ENCODE measurements at regions not wholly inside any gene's neighbourhood (a gene's known extent, or its start where the extent isn't known, plus 50 kb on each side); places are given as distances from the start of the nearest gene placed in this dataset.

DNA sequence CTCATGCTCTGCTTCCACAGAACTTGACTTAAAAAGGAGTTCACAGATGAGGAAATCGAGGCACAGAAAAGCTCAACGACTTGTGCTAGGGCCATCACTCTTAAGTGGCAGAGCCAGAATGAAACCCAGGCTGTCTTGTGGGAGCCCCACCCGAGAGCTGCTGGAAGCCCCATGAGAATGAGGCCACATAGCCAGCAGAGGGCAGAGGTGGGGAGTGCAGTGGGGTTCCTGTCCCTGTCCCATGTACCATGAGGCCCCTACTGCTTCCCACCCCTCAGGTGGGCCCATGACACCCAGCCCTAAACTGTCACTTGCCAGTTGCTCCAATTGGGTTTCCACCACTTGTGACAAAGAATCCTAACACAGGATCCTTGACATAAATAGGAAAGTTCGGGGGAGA lies 175.9 kb downstream of the IRS2 start:
- ATAC-seq (peak; percentile 61; the same call in 1 of the 2 replicates), DNase-seq (peak; percentile 25)
- Histone ChIP-seq H3F3A (ENCODE audit: low read length, unreplicated experiment) (no peaks in the 10 kb centered on the region), H3K79me2 (ENCODE audit: low read length) (no peaks in the 10 kb centered on the region), H3K9ac (ENCODE audit: low read length) (no peak overlapping the region), H3K36me3 (ENCODE audit: low read depth, low read length) (no peaks in the 10 kb centered on the region), H2AFZ (ENCODE audit: low read length) (no peak overlapping the region), H3K9me2 (replicated peaks; ENCODE audit: low read length) (no peaks in the 10 kb centered on the region), H3K27ac (ENCODE audit: low read length) (no peak overlapping the region), H3K27me3 (ENCODE audit: low read length) (no peaks in the 10 kb centered on the region), H4K20me1 (ENCODE audit: low read length) (no peaks in the 10 kb centered on the region), H3K4me3 (ENCODE audit: low read length) (no peak overlapping the region), H3K9me3 (ENCODE audit: low read length) (no peaks in the 10 kb centered on the region), H3K4me1 (ENCODE audit: insufficient read depth, low read length) (peaks cover 14% of the 10 kb centered on the region; the same call in 1 of the 2 replicates), H3K4me2 (ENCODE audit: low read length) (no peak overlapping the region)
- TF ChIP-seq EZH2phosphoT487 (IDR thresholded peaks at IDR 0.05; ENCODE audit: borderline replicate concordance, low read length) (no peak), EZH2 (IDR thresholded peaks at IDR 0.05; ENCODE audit: low read length, unreplicated experiment) (no peak)
- TF ChIP-seq, protein P1, sequence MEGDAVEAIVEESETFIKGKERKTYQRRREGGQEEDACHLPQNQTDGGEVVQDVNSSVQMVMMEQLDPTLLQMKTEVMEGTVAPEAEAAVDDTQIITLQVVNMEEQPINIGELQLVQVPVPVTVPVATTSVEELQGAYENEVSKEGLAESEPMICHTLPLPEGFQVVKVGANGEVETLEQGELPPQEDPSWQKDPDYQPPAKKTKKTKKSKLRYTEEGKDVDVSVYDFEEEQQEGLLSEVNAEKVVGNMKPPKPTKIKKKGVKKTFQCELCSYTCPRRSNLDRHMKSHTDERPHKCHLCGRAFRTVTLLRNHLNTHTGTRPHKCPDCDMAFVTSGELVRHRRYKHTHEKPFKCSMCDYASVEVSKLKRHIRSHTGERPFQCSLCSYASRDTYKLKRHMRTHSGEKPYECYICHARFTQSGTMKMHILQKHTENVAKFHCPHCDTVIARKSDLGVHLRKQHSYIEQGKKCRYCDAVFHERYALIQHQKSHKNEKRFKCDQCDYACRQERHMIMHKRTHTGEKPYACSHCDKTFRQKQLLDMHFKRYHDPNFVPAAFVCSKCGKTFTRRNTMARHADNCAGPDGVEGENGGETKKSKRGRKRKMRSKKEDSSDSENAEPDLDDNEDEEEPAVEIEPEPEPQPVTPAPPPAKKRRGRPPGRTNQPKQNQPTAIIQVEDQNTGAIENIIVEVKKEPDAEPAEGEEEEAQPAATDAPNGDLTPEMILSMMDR (conservative IDR thresholded peaks at IDR 0.05; ENCODE audit: low read depth, low read length) = peak; percentile 56
- POLR2A ChIA-PET (ENCODE audit: unreplicated experiment) = no interaction called here
- intact Hi-C loops (cut with micrococcal nuclease) = loop anchor here (5.0 to 10.0 kb wide), 2 partner anchors 134 to 502 kb away; no protein-coding TSS in a partner anchor
- CTCF ChIA-PET = interaction anchor here (0.9 kb wide), 1 partner anchor 173 kb away, joined by 3 read pairs; no protein-coding TSS in a partner anchor
- no TSS peak for BruUV-seq (replicated peaks)

- ChIA-PET POLR2A (ENCODE audit: unreplicated experiment) (interaction anchor here (0.5 kb wide), 1 partner anchor 545 kb away, joined by 7 read pairs; no protein-coding TSS in a partner anchor), CTCF (no interaction called here)
- no peak for DNase-seq
- Histone ChIP-seq H3K9ac (ENCODE audit: low read length) (no peak overlapping the region), H3K27me3 (ENCODE audit: low read length) (no peaks in the 10 kb centered on the region), H3K36me3 (ENCODE audit: low read depth, low read length) (no peaks in the 10 kb centered on the region), H4K20me1 (ENCODE audit: low read length) (no peaks in the 10 kb centered on the region), H3K9me2 (replicated peaks; ENCODE audit: low read length) (no peaks in the 10 kb centered on the region), H3F3A (ENCODE audit: low read length, unreplicated experiment) (no peaks in the 10 kb centered on the region), H3K4me1 (ENCODE audit: insufficient read depth, low read length) (peaks cover 12% of the 10 kb centered on the region; the same call in 1 of the 2 replicates), H3K4me3 (ENCODE audit: low read length) (no peak overlapping the region), H2AFZ (ENCODE audit: low read length) (no peak overlapping the region), H3K9me3 (ENCODE audit: low read length) (no peaks in the 10 kb centered on the region), H3K79me2 (ENCODE audit: low read length) (no peaks in the 10 kb centered on the region), H3K27ac (ENCODE audit: low read length) (no peak overlapping the region), H3K4me2 (ENCODE audit: low read length) (no peak overlapping the region)
- intact Hi-C loops (cut with micrococcal nuclease) = no loop called here
- TF ChIP-seq EZH2 (IDR thresholded peaks at IDR 0.05; ENCODE audit: low read length, unreplicated experiment) (no peak), EZH2phosphoT487 (IDR thresholded peaks at IDR 0.05; ENCODE audit: borderline replicate concordance, low read length) (no peak)
- TF ChIP-seq, protein P1 (conservative IDR thresholded peaks at IDR 0.05; ENCODE audit: low read depth, low read length) = no peak
- no peak for ATAC-seq
- BruUV-seq (replicated peaks) = no TSS peak
Measured at GRCh38 chr13:109608503-109608902, 177.9 kb downstream of the IRS2 start.

DNA sequence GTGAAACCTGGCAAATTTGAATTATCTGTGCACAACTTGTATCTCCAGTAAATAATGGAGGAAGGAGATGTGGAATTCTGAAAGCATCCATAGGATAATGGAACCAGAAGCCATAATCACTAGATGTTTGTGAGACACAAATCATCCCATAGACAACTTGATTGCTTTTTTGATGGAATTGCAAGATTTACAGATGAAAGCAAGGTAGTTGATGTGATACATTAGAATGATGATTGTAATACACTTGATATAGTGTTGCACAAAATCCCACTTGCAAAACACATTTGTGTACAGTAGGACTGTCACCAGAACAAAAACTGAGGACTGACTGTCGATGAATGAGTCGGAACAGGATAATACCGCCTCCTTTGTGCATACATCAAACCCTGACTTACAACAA lies 178.3 kb downstream of the IRS2 start:
- ChIA-PET POLR2A (ENCODE audit: unreplicated experiment) (no interaction called here), CTCF (no interaction called here)
- ATAC-seq = no peak
- H2AFZ ChIP-seq (ENCODE audit: low read length) = no peak overlapping the region
- no peaks in the 10 kb centered on the region for H4K20me1 ChIP-seq (ENCODE audit: low read length)
- no peak for DNase-seq
- H3K9me3 ChIP-seq (ENCODE audit: low read length) = no peaks in the 10 kb centered on the region
- H3K27me3 ChIP-seq (ENCODE audit: low read length) = no peaks in the 10 kb centered on the region
- no peaks in the 10 kb centered on the region for H3K9me2 ChIP-seq (replicated peaks; ENCODE audit: low read length)
- no peak overlapping the region for H3K27ac ChIP-seq (ENCODE audit: low read length)
- intact Hi-C loops (cut with micrococcal nuclease) = no loop called here
- no peaks in the 10 kb centered on the region for H3K79me2 ChIP-seq (ENCODE audit: low read length)
- no peak for TF ChIP-seq EZH2 (IDR thresholded peaks at IDR 0.05; ENCODE audit: low read length, unreplicated experiment)
- no peak for TF ChIP-seq EZH2phosphoT487 (IDR thresholded peaks at IDR 0.05; ENCODE audit: borderline replicate concordance, low read length)
- no peak overlapping the region for H3K4me3 ChIP-seq (ENCODE audit: low read length)
- no peak overlapping the region for H3K4me2 ChIP-seq (ENCODE audit: low read length)
- H3K9ac ChIP-seq (ENCODE audit: low read length) = no peak overlapping the region
- H3K4me1 ChIP-seq (ENCODE audit: insufficient read depth, low read length) = peaks cover 8% of the 10 kb centered on the region; the same call in 1 of the 2 replicates
- no TSS peak for BruUV-seq (replicated peaks)
- H3K36me3 ChIP-seq (ENCODE audit: low read depth, low read length) = no peaks in the 10 kb centered on the region
- no peaks in the 10 kb centered on the region for H3F3A ChIP-seq (ENCODE audit: low read length, unreplicated experiment)

All from PC-3 (cell line).